GM23338 (cell line): ENCODE measurements at regions not wholly inside any gene's neighbourhood (a gene's known extent, or its start where the extent isn't known, plus 50 kb on each side); places are given as distances from the start of the nearest gene placed in this dataset.

ENCODE experiments used
- ATAC-seq: fragments of 200-7000 bp; cut with Tn5 transposase; 3 replicates; pipeline ENCODE4 v1.9.1; 2020
- DNase-seq: peaks from one replicate; pipeline ENCODE4 v3.0.0-alpha.2; 2015; ENCODE audit warnings: low spot score
- H2AFZ ChIP-seq: fragments of 200-600 bp; sonication (generic); 2 replicates; pipeline ENCODE4 v1.8.0; 2016; ENCODE audit warnings: antibody characterized with exemption, mild to moderate bottlenecking, moderate library complexity
- H3F3A ChIP-seq: fragments of 200-600 bp; sonication (generic); replicated peaks from 2 replicates; pipeline ENCODE4 v1.8.0; 2017; ENCODE audit warnings: antibody characterized with exemption, mixed run types, low read depth
- H3K27ac ChIP-seq: fragments of 200-600 bp; sonication (generic); 2 replicates; pipeline ENCODE4 v1.6.1; 2016; ENCODE audit warnings: low read depth
- H3K27me3 ChIP-seq: fragments of 200-600 bp; sonication (generic); 2 replicates; pipeline ENCODE4 v1.8.0; 2016; ENCODE audit warnings: mild to moderate bottlenecking, mixed run types, moderate library complexity; ENCODE audit not compliant: insufficient read depth
- H3K36me3 ChIP-seq: fragments of 200-600 bp; sonication (generic); 2 replicates; pipeline ENCODE4 v1.8.0; 2016; ENCODE audit warnings: mild to moderate bottlenecking; ENCODE audit not compliant: insufficient read depth
- H3K4me1 ChIP-seq: fragments of 200-600 bp; sonication (generic); 2 replicates; pipeline ENCODE4 v1.8.0; 2016; ENCODE audit warnings: mild to moderate bottlenecking, moderate library complexity; ENCODE audit not compliant: insufficient read depth
- H3K4me2 ChIP-seq: fragments of 200-600 bp; sonication (generic); 2 replicates; pipeline ENCODE4 v1.7.1; 2017; ENCODE audit warnings: mixed run types
- H3K4me3 ChIP-seq: fragments of 200-600 bp; sonication (generic); 2 replicates; pipeline ENCODE4 v1.6.1; 2016; ENCODE audit warnings: mixed run types
- H3K79me2 ChIP-seq: fragments of 200-600 bp; sonication (generic); replicated peaks from 2 replicates; pipeline ENCODE4 v1.8.0; 2017; ENCODE audit warnings: mild to moderate bottlenecking; ENCODE audit not compliant: insufficient read depth
- H3K9me2 ChIP-seq: fragments of 200-600 bp; sonication (generic); 2 replicates; pipeline ENCODE4 v1.8.0; 2017; ENCODE audit not compliant: insufficient read depth
- H4K20me1 ChIP-seq: fragments of 200-600 bp; sonication (generic); replicated peaks from 2 replicates; pipeline ENCODE4 v1.8.0; 2017; ENCODE audit warnings: mild to moderate bottlenecking; ENCODE audit not compliant: insufficient read depth
- H3K27ac Mint-ChIP-seq: 2 replicates; pipeline ENCODE4 v1.8.0; 2020; ENCODE audit warnings: inconsistent platforms, mild to moderate bottlenecking, moderate library complexity, mixed read lengths
- H3K27me3 Mint-ChIP-seq: 3 replicates; pipeline ENCODE4 v1.8.0; 2022; ENCODE audit warnings: low read depth, mild to moderate bottlenecking, moderate library complexity, mixed read lengths, inconsistent platforms; ENCODE audit not compliant: insufficient read depth, poor library complexity
- H3K36me3 Mint-ChIP-seq: 3 replicates; pipeline ENCODE4 v1.8.0; 2021; ENCODE audit warnings: low read depth, mild to moderate bottlenecking, inconsistent platforms, moderate library complexity, mixed read lengths
- H3K4me1 Mint-ChIP-seq: 3 replicates; pipeline ENCODE4 v1.8.0; 2020; ENCODE audit warnings: mild to moderate bottlenecking, inconsistent platforms, mixed read lengths
- H3K4me3 Mint-ChIP-seq: 3 replicates; pipeline ENCODE4 v1.8.0; 2021; ENCODE audit warnings: moderate library complexity, mild to moderate bottlenecking, inconsistent platforms, mixed read lengths
- H3K9me3 Mint-ChIP-seq: 3 replicates; pipeline ENCODE4 v1.8.0; 2020; ENCODE audit warnings: moderate library complexity, mild to moderate bottlenecking, inconsistent platforms, mixed read lengths
- CREB1 ChIP-seq: fragments of 250-450 bp; sonication (Bioruptor Pico); IDR thresholded peaks from 2 replicates; pipeline ENCODE4 v1.5.0; 2020; ENCODE audit warnings: low read depth, mild to moderate bottlenecking, moderate library complexity
- CTCF ChIP-seq, 2 experiments: fragments of 200-600 bp in 1 of 2; sonication (generic) in 1 of 2; conservative IDR thresholded peaks; 2 replicates each; pipeline versions ENCODE4 v1.5.1 to v1.6.1; 2016 to 2017; ENCODE audit warnings: antibody characterized with exemption in 2 of 2, low read depth in 2 of 2, mild to moderate bottlenecking in 2 of 2, moderate library complexity in 1 of 2
- ETS1 ChIP-seq: IDR thresholded peaks from 2 replicates; pipeline ENCODE4 v1.6.1; 2016; ENCODE audit warnings: antibody characterized with exemption
- EZH2 ChIP-seq: fragments of 200-600 bp; sonication (generic); IDR thresholded peaks from one replicate; pipeline ENCODE4 v1.8.0; 2017; ENCODE audit warnings: antibody characterized with exemption, mild to moderate bottlenecking, low read depth; ENCODE audit not compliant: unreplicated experiment
- EZH2phosphoT487 ChIP-seq: fragments of 200-600 bp; sonication (generic); IDR thresholded peaks from one replicate; pipeline ENCODE4 v1.8.1; 2018; ENCODE audit warnings: antibody characterized with exemption; ENCODE audit not compliant: unreplicated experiment
- JUNB ChIP-seq: IDR thresholded peaks from one replicate; pipeline ENCODE4 v1.6.1; 2016; ENCODE audit warnings: antibody characterized with exemption; ENCODE audit not compliant: unreplicated experiment
- NANOG ChIP-seq: IDR thresholded peaks from 2 replicates; pipeline ENCODE4 v1.6.1; 2016; ENCODE audit warnings: antibody characterized with exemption, borderline replicate concordance
- POLR2AphosphoS5 ChIP-seq: IDR thresholded peaks from 2 replicates; pipeline ENCODE4 v1.6.1; 2016; ENCODE audit warnings: antibody characterized with exemption, low read depth
- STAT1 ChIP-seq: IDR thresholded peaks from one replicate; pipeline ENCODE4 v1.6.1; 2016; ENCODE audit warnings: antibody characterized with exemption; ENCODE audit not compliant: unreplicated experiment
- ZNF114 ChIP-seq: fragments of 250-450 bp; sonication (Bioruptor Pico); IDR thresholded peaks from 2 replicates; pipeline ENCODE4 v1.5.0; 2020; ENCODE audit warnings: mild to moderate bottlenecking, moderate library complexity
- ZNF331 ChIP-seq: fragments of 250-450 bp; sonication (Bioruptor Pico); IDR thresholded peaks from 2 replicates; pipeline ENCODE4 v1.5.0; 2020; ENCODE audit warnings: low read depth, mild to moderate bottlenecking, moderate library complexity
- TF ChIP-seq, protein P1 (sequence below): fragments of 250-450 bp; sonication (Bioruptor Pico); IDR thresholded peaks from 2 replicates; pipeline ENCODE4 v1.5.0; 2020; ENCODE audit warnings: mild to moderate bottlenecking, moderate library complexity
- TF ChIP-seq, protein P2 (sequence below): IDR thresholded peaks from one replicate; pipeline ENCODE4 v1.6.1; 2018; ENCODE audit warnings: antibody characterized with exemption; ENCODE audit not compliant: unreplicated experiment

GRCh38 chr14:98950353-98950895 is 321.6 kb downstream of the BCL11B start:
- DNase-seq (no peak), ATAC-seq (no peak)
- peaks cover 3% of the 10 kb centered on the region for H3K27me3 Mint-ChIP-seq
- Histone ChIP-seq H4K20me1 (no peaks in the 10 kb centered on the region), H3K36me3 (no peaks in the 10 kb centered on the region), H3K27me3 (no peaks in the 10 kb centered on the region), H3F3A (no peaks in the 10 kb centered on the region), H3K79me2 (no peaks in the 10 kb centered on the region), H3K9me2 (no peaks in the 10 kb centered on the region), H3K4me3 (no peak overlapping the region), H2AFZ (no peak overlapping the region), H3K4me2 (no peak overlapping the region), H3K27ac (no peak overlapping the region), H3K4me1 (no peaks in the 10 kb centered on the region)
- no peaks in the 10 kb centered on the region for H3K36me3 Mint-ChIP-seq
- TF ChIP-seq CTCF (conservative IDR thresholded peaks at IDR 0.05; ENCODE audit: low read depth in 2 of 2) (no peak), POLR2AphosphoS5 (no peak), ZNF114 (CRISPR knock-in tag) (no peak), ETS1 (no peak), STAT1 (no peak), NANOG (no peak), EZH2phosphoT487 (no peak), EZH2 (no peak), JUNB (no peak), CREB1 (CRISPR knock-in tag) (no peak), ZNF331 (CRISPR knock-in tag) (no peak)
- TF ChIP-seq, protein P1, sequence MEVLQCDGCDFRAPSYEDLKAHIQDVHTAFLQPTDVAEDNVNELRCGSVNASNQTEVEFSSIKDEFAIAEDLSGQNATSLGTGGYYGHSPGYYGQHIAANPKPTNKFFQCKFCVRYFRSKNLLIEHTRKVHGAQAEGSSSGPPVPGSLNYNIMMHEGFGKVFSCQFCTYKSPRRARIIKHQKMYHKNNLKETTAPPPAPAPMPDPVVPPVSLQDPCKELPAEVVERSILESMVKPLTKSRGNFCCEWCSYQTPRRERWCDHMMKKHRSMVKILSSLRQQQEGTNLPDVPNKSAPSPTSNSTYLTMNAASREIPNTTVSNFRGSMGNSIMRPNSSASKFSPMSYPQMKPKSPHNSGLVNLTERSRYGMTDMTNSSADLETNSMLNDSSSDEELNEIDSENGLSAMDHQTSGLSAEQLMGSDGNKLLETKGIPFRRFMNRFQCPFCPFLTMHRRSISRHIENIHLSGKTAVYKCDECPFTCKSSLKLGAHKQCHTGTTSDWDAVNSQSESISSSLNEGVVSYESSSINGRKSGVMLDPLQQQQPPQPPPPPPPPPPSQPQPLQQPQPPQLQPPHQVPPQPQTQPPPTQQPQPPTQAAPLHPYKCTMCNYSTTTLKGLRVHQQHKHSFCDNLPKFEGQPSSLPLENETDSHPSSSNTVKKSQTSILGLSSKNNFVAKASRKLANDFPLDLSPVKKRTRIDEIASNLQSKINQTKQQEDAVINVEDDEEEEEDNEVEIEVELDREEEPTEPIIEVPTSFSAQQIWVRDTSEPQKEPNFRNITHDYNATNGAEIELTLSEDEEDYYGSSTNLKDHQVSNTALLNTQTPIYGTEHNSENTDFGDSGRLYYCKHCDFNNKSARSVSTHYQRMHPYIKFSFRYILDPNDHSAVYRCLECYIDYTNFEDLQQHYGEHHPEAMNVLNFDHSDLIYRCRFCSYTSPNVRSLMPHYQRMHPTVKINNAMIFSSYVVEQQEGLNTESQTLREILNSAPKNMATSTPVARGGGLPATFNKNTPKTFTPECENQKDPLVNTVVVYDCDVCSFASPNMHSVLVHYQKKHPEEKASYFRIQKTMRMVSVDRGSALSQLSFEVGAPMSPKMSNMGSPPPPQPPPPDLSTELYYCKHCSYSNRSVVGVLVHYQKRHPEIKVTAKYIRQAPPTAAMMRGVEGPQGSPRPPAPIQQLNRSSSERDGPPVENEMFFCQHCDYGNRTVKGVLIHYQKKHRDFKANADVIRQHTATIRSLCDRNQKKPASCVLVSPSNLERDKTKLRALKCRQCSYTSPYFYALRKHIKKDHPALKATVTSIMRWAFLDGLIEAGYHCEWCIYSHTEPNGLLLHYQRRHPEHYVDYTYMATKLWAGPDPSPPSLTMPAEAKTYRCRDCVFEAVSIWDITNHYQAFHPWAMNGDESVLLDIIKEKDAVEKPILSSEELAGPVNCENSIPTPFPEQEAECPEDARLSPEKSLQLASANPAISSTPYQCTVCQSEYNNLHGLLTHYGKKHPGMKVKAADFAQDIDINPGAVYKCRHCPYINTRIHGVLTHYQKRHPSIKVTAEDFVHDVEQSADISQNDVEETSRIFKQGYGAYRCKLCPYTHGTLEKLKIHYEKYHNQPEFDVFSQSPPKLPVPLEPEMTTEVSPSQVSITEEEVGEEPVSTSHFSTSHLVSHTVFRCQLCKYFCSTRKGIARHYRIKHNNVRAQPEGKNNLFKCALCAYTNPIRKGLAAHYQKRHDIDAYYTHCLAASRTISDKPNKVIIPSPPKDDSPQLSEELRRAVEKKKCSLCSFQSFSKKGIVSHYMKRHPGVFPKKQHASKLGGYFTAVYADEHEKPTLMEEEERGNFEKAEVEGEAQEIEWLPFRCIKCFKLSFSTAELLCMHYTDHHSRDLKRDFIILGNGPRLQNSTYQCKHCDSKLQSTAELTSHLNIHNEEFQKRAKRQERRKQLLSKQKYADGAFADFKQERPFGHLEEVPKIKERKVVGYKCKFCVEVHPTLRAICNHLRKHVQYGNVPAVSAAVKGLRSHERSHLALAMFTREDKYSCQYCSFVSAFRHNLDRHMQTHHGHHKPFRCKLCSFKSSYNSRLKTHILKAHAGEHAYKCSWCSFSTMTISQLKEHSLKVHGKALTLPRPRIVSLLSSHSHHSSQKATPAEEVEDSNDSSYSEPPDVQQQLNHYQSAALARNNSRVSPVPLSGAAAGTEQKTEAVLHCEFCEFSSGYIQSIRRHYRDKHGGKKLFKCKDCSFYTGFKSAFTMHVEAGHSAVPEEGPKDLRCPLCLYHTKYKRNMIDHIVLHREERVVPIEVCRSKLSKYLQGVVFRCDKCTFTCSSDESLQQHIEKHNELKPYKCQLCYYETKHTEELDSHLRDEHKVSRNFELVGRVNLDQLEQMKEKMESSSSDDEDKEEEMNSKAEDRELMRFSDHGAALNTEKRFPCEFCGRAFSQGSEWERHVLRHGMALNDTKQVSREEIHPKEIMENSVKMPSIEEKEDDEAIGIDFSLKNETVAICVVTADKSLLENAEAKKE (CRISPR knock-in tag), result no peak
- TF ChIP-seq, protein P2, sequence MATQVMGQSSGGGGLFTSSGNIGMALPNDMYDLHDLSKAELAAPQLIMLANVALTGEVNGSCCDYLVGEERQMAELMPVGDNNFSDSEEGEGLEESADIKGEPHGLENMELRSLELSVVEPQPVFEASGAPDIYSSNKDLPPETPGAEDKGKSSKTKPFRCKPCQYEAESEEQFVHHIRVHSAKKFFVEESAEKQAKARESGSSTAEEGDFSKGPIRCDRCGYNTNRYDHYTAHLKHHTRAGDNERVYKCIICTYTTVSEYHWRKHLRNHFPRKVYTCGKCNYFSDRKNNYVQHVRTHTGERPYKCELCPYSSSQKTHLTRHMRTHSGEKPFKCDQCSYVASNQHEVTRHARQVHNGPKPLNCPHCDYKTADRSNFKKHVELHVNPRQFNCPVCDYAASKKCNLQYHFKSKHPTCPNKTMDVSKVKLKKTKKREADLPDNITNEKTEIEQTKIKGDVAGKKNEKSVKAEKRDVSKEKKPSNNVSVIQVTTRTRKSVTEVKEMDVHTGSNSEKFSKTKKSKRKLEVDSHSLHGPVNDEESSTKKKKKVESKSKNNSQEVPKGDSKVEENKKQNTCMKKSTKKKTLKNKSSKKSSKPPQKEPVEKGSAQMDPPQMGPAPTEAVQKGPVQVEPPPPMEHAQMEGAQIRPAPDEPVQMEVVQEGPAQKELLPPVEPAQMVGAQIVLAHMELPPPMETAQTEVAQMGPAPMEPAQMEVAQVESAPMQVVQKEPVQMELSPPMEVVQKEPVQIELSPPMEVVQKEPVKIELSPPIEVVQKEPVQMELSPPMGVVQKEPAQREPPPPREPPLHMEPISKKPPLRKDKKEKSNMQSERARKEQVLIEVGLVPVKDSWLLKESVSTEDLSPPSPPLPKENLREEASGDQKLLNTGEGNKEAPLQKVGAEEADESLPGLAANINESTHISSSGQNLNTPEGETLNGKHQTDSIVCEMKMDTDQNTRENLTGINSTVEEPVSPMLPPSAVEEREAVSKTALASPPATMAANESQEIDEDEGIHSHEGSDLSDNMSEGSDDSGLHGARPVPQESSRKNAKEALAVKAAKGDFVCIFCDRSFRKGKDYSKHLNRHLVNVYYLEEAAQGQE, result no peak
- peaks cover 8% of the 10 kb centered on the region for H3K4me1 Mint-ChIP-seq
- H3K4me3 Mint-ChIP-seq, result no peak overlapping the region
- H3K9me3 Mint-ChIP-seq, result no peaks in the 10 kb centered on the region; the same call in none of the 3 replicates
- no peak overlapping the region for H3K27ac Mint-ChIP-seq
